ENCODE measurements at regions not wholly inside any gene's neighbourhood (a gene's known extent, or its start where the extent isn't known, plus 50 kb on each side); places are given as distances from the start of the nearest gene placed in this dataset.

DNA sequence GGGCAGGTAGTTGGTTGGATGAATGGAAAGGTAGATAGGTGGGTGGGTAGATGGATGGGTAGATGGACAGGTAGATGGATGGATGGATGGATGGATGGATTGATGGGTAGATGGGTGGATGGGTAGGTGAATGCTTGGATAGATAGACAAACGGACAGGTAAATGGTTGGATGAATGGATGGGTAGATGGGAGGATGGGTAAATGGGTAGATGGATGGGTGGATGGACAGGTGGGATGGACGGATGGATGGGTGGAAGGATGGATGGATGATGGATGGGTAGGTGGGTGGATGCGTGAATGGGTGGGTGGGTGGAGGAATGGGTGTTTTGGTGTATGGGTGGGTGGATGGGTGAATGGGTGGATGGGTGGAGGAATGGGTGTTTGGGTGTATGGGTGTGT is 50.1 kb upstream of the ASAP2 start:
- DNase-seq (ENCODE audit: low read depth in 2 of 2), result no peak

DNA sequence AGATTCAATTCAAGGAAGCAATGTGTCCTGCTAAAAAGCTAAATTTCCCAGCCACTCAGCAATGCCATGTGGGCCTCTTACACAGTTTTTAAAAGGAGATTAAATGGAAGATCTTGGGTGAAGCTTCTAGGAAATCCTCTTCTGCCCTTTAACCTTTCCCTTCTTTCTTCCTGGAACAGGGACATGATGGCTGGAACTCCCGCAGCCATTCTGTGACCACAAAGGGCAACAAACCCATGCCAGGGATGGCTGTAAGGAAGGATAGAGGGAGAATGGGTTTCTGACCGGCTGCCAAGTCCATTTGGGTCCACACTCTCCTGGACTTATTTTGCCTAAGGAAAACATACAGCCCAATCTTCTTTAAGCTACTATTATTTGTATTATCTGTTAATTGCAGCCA is 52.6 kb upstream of the ASAP2 start:
- no peak for DNase-seq (ENCODE audit: low read depth in 2 of 2)

DNA sequence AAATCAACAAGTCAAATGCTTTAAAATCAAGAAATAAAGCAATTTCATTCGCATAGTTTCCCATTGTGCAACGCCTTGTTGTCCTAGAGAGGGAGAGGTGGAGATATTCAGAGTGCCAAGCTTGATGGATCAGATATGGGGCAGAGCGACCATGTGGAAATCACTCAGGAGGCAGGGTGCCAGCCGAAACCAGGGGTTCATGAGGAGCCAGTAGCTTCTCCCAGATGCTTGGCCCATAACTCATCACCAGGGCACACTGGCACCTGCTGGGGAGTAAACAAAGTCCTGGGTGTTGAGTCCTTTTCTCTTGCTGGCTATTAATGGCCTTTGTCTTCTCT is 53.0 kb upstream of the ASAP2 start:
- no peak for DNase-seq (ENCODE audit: low read depth in 2 of 2)

DNA sequence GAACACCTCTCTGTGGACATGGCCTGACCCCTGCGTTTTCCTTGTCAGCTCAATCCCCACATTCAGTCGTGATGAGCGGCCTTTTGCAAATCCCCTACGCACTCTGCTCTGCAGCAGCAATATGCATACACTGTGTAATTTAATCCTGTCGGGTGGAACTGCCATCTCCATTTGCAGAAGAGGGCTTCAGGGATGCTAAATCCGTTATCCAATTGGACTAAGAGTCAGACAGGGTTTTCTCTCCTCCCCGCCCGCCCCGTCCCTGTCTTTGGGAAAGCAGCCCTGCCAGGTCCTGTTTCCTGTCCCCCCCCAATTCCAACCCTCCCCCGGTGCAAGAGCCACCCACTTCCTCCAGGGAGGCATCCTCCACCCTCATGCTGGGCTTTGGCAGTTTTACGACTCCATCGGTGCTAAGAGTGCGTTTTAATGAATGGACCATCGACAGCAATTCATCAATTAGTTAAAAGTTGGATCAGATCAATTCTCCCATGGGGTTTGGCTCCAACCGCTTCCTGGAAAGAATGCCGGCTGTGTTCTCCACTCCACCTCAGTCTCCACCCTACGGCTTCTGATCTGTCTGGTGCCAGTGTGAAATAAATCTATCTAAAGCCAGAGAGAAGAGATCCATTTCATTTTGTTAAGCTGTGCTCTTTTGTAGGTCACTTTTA is 53.5 kb upstream of the ASAP2 start:
- DNase-seq (ENCODE audit: low read depth in 2 of 2), result no peak

DNA sequence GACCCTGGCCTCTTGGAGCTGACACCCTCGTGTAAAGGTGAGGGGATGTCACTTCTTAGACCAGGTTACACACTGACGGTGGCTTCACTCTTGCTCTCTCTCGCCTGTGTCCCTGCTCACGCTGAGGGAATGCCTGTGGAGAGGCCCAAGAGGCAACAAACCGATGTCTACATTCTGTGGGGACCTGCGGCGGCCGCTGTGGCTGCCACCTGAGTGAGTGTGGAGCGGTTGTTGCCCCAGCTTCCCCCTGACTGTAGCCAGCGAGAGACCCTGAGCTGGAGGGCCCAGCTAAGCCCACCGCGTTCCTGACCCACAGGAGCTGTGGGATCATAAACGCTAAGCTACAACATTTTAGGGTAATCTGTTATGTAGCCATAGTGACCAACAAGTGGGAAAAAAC is 55.7 kb upstream of the ASAP2 start:
- DNase-seq (ENCODE audit: low read depth in 2 of 2), result no peak

DNA sequence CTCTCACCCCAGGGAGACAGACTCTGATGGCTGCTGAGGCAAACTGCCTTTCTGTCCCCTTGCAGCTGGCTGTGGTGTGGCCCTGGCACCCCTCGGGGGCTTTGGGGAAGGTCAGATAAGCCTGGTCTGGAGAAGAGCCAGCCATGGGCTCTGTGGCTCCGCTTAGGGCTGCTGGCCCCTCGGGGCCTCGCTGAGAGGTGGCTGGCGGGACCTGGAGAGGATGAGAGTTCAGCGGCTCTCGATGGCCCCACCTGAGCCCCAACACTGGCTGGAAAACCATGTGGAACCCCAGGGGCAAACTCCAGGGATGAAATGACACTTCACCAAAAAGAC is 56.1 kb upstream of the ASAP2 start:
- no peak for DNase-seq (ENCODE audit: low read depth in 2 of 2)

DNA sequence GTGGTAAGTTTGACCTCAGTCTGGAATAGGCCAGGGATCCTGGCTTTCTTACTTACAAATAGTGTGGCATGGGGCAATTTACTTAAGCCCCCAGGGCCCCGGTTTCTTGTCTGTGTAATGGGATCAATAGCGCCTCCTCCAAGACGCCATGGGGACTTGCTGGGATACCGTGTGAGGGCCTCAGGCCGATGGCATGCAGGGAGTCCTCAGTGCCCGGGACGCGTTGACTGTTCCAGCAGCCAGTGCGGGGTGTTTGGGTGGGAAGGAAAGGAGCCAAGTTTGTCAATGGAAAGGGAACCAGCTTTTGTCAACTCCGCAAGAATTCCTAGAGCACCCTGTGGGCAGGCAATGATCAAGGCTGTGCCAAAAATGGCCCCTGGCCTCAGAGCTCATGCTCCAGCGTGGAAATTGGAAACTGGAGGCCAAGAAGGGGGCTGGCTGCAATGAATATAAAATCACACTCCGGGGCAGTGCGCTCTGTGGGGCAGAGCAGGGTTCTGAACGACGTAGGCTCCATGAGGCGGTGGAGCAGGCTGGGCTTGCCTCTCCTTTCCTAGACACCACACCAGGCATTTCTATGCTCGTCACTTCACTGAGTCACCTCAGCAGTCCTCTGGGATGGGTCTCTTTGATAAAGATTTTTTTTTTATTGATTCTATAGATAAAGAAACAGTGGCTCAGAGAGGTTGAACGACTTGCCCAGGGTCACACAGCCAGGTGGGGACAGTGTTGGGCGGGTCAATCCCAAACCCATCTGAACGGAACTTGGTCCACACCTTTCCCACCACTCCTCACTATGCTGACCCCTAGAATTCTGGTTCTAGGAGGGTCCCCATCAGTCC is 56.7 kb upstream of the ASAP2 start:
- no peak for DNase-seq (ENCODE audit: low read depth in 2 of 2)

DNA sequence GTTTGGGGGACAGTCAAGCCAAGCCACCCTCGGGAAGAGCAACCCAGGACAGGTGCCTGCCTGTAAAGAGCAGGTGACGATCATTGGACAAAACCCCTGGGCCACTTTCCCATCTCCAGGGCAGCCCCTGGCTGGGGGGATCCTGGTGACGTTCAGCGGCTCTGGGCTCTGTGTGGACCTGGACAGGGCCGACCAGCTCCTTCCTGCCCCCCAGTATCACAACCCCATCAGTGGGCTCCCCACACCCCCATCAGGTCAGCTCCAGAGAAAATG is 57.3 kb upstream of the ASAP2 start:
- DNase-seq (ENCODE audit: low read depth in 2 of 2), result no peak

DNA sequence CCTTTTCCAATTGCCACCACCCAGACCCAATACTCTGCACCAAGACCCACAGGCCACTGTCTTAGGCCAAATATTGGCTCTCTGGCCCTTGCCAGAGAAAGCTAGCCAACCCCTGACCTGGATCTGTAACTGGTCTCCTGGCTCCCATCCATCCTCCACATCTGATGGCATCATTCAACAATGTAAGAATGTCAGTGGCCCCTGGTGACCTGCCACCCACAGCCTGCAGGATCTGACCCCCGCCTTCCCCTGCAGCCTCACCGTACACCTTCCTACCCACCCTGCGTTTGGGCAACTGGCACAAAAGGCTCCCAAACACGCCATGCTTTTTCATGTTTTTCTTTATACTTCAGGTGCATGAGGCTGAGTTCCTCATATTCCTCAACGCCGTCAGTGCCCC is 60.0 kb upstream of the ASAP2 start:
- DNase-seq (ENCODE audit: low read depth in 2 of 2), result no peak

DNA sequence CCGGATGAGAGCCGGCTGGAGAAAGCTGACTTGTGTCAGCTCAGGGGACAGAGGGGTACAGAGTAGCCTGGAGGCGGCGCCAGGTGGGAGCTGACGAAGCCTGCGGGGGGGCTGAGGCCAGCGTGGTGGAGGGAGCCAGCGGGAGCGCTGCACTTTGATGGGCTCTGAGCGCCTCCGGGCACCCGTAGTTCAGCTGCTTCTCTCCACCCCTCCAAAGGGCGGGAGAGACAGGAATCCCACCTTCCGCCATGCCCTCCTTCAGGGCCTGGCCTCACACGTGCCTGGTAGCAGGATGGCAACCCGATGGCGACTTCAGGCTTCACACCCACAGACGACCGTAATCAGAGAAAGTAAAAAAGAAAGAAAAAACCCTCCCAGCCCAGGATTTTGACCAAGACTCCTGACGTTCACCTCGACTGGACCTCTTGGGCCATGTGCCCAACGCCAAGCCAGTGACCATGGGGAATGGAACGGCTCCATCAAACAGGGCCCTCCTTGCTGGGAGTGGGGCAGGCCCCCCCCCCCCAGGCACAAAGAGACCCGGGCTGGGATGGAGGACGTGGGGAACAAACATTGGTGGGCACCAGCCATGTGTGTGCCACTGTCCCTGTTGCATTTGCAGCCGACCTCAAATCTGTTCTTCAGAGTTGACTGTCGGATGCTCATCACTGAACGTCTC is 60.7 kb upstream of the ASAP2 start:
- DNase-seq (ENCODE audit: low read depth in 2 of 2), result no peak

DNA sequence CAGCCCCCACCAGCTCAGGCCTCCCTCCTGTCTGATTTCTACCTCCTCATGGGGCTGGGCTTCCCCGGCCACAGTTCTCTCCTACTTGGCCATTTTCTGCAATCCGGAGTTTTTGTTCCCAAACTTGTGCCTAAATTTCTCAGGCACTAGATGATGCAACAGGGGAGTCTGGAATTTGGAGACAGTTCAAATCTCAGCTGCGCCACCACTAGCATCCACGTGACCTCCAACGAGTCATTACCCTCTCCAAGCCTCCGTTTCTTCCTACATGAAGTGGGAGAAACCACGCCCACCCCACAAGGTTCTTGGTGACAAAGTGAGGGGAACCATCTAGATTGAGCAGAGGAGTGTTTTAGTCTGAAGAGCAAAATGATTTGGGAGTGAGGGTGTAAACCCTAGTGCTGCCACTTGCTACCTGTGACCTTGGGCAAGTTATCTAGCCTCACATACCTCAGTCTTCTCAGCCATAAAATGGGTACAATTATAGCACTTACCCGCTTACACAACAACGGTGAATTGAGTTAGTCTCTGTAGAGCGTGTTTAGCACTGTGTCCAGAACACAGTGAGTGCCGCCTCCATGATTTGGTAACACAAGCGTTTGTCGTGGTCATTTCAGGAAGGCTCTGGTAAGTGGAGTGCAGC is 61.4 kb upstream of the ASAP2 start:
- no peak for DNase-seq (ENCODE audit: low read depth in 2 of 2)

DNA sequence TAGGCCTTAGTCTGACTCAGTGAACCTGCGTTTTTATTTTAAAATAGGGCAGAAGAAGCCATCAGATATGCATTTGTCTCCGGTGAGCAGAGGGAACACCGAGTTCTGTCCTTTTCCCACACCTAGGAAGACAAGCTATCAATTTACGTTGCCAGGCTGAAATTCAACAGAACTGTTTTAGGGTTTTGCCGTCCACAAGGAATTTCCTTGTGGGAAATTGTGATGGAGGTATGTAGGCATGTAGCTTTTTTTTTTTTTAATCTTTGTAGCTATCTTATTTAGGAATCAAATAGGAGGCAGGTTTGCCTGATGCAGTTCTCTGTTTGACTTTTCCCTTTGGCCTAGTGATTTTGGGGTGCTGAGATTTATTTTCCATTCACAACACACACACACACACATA is 62.0 kb upstream of the ASAP2 start:
- no peak for DNase-seq (ENCODE audit: low read depth in 2 of 2)

DNA sequence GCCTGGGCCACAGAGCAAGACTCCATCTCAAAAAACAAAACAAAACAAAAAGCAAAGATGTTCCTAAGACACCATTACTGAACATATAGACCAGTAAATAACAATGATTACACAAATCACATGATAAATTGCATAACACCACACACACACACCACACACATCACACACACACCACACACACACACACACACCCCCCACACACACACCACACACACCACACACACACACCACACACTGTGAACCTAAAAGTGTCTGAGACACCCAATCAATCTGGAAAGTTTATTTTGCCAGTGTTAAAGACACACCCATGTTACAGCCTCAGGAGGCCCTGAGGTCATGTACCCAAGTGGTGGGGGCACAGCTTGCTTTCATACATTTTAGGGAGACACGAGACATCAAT is 62.6 kb upstream of the ASAP2 start:
- no peak for DNase-seq (ENCODE audit: low read depth in 2 of 2)

DNA sequence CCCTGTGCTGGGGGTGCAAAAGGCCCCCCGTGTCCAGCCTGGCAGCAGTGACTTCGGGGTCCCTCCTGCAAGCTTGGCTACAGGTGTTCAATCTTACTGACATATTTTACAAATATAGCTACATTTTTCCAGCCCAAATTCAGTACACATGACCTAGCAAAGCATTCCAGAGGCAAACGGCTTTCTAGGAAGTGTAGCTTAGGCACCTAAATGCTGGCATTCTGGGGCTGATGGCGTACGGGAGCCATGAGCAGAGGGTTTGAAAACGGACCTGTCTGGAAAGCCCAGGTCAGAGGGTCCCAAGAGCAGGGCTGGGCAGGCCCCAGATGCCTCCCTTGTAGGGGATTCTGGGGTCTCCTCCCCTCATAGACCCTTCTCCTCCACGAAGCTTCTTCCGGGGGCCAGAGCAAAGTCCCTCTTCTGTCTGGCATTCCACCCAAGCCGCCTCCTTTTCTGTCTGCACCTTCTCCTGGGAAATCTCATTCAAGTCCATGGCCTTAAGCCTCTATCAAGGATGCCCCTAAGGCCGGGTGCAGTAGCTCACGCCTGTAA is 63.3 kb upstream of the ASAP2 start:
- no peak for DNase-seq (ENCODE audit: low read depth in 2 of 2)

DNA sequence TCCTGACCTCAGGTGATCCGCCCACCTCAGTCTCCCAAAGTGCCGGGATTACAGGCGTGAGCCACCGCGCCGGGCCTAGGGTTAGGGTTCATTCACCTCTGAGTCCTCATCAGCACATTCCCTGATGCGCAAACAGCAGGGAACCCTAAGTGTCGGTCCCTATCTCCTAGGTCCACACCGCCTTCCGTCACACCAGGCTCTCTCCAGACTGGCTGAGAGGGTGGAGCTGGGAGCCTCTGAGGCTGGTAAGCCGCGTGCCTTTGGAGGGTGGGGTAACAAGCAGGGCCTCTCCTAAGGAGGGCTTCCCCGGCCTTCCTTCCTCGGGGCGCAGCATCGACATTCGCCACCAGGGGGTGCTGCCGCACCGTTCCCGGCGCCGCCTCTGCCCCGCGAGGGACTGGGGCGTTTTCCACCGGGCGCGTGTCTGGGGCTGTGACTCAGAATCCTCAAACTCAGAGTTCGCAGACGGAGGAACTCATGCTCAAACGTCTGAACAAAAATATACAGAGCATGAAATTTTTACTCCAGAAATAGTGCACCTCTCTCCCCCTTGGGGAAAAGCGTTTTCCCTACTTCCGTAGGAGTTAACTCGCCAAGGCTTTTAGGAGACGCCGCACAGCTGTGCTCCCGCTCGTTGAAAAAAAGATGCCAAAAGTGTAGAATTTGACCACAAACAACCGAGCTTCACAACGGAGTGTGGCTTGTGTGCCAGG is 63.9 kb upstream of the ASAP2 start:
- peak; percentile 78 to 80 for DNase-seq (ENCODE audit: low read depth in 2 of 2)

DNA sequence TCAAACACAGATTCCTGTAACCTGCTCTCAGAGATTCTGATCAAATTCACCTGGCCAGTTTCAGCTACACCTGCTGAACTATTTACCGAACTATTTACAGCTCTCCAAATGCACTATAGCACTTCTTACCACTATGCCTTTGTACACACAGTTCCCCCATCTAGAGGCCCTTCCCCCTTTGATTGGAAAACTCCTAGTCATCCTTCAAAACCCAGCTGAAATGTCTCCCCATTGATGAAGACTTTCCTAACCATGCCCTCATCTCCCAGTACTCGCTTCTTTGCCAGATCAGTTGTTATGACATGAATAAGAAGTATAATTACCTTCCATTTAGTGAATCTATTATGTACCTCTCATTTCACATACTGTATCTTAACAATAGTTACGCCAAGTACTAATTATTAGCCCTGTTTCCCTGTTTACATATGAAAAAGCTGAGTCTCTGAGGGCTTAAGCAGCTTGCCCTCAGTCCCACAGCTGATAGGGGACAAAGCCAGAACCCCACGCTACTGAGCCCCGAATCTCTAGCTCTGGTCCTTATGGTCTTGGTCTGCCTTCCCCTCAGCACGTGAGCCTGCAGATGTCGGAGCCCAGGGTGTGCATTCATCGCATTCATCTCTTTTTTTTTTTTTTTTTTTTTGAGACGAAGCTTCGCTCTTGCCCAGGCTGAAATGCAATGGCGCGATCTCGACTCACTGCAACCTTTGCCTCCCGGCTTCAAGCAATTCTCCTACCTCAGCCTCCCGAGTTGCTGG is 64.7 kb upstream of the ASAP2 start:
- no peak for DNase-seq (ENCODE audit: low read depth in 2 of 2)

DNA sequence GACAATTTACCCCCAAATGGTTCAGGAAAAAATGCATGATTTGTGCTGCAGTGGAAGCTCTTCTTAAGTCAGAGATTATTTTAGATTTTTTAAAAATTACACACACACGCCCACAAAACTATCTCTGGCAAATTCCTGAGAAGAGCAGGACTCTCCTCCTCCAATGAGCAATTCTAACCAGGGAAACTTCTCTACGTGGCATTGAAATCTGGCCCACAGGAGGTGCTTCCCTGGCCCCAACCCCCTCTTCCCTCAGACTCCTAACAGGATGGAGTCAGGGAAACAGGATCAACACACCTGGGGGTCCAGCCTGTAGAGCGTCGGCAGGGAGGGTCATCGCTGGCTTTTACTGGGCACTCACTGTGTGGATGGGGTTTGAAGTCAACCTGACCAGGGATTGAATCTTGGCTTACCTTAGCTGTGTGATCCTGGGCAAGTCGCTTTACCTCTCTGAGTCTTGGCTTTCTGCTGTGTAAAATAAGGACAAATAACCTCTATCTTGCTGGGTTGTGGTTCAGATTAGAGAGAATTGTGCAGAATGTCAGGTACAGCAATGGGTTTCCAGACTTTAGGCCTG is 65.4 kb upstream of the ASAP2 start:
- no peak for DNase-seq (ENCODE audit: low read depth in 2 of 2)

DNA sequence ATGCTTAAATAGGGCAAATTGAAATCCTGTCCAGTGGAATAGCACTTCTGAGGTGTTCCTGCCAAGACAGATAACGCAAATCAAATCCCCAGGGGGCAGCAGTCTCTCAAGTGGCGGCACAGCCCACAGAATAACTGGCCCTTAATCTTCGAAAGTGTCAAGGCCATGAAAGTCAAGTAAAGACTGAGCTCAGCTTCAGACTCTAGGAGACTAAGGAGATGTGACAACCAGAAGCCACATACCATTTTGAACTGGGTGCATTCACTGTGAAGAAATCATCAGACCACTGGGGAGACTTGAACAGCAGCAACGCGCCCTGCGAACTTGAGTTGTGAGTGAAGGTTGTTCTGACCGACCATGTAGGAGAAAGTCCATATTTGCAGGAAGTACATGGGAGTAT is 66.0 kb upstream of the ASAP2 start:
- DNase-seq (ENCODE audit: low read depth in 2 of 2), result no peak

DNA sequence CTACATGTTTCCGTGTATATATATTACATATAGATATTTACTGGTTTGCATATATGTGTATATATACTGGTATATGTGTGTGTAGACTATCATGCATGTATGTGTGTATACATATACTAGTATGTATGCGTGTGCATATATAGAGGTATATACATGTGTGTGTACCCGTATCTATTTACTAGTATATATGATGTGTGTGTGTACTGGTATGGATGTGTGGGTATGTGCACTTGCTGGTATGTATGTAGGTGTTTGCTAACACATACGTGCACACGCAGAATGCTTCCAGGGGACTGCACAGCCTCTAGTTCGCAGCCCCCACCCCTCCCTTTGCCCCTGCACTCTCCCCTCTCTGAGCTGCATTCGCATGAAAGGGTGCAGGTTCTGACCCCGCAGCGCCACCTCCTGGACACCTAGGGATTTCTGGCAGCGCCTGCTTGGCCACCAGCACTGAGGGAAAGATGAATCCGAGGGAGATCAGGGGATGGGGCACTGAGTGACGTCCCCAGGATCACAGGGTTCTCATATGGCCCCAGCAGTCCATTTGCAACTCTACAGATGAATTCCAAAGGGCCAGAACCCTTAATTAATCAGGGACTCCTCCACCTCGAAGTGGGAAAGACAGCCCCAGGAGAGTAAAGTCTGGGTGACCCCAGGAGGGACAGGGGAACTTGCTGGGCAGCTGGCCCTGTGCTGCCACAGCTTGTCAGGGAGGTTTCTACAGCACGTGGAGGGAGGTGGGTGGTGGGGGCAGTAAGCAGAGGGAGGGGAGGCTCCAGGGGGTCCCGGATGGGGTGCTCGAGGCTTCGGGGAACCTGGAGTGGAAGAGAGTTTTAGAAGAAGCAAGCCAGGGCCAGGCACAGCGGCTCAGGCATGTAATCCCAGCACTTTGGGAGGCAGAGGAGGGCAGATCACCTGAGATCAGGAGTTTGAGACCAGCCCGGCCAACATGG is 66.8 kb upstream of the ASAP2 start:
- DNase-seq (ENCODE audit: low read depth in 2 of 2), result peak; percentile 60 to 72
